NB4 (cell line): ENCODE measurements at regions not wholly inside any gene's neighbourhood (a gene's known extent, or its start where the extent isn't known, plus 50 kb on each side); places are given as distances from the start of the nearest gene placed in this dataset.

Experiments
- POLR2A ChIP-seq: IDR thresholded peaks from 2 replicates; pipeline ENCODE4 v1.6.1; 2011; ENCODE audit warnings: mild to moderate bottlenecking; ENCODE audit not compliant: insufficient read length; ENCODE audit errors: extremely low read depth
- TF ChIP-seq, protein P1 (sequence below): IDR thresholded peaks from one replicate; pipeline ENCODE4 v1.5.1; 2012; ENCODE audit warnings: low read depth, low read length

GRCh38 chr20:10802236-10802635 is 128.4 kb upstream of the JAG1 start:
- TF ChIP-seq, protein P1, sequence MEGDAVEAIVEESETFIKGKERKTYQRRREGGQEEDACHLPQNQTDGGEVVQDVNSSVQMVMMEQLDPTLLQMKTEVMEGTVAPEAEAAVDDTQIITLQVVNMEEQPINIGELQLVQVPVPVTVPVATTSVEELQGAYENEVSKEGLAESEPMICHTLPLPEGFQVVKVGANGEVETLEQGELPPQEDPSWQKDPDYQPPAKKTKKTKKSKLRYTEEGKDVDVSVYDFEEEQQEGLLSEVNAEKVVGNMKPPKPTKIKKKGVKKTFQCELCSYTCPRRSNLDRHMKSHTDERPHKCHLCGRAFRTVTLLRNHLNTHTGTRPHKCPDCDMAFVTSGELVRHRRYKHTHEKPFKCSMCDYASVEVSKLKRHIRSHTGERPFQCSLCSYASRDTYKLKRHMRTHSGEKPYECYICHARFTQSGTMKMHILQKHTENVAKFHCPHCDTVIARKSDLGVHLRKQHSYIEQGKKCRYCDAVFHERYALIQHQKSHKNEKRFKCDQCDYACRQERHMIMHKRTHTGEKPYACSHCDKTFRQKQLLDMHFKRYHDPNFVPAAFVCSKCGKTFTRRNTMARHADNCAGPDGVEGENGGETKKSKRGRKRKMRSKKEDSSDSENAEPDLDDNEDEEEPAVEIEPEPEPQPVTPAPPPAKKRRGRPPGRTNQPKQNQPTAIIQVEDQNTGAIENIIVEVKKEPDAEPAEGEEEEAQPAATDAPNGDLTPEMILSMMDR = no peak
- TF ChIP-seq POLR2A = no peak
